G401 (cell line): ENCODE measurements at regions not wholly inside any gene's neighbourhood (a gene's known extent, or its start where the extent isn't known, plus 50 kb on each side); places are given as distances from the start of the nearest gene placed in this dataset.
"Not testable (repeated sequence)": the region's sequence is repeated elsewhere in the genome, so short reads cannot be mapped to it uniquely, and the experiment has no call there.

Experiments used
- DNase-seq: peaks from one replicate; pipeline ENCODE4 v3.0.0-alpha.2; 2015; ENCODE audit warnings: low spot score
- in situ Hi-C: cut with HindIII; loops from 2 replicates; pipeline ENCODE4 v1.10.0; 2016; ENCODE audit warnings: low sequenced_read_pairs, mixed read lengths

DNA sequence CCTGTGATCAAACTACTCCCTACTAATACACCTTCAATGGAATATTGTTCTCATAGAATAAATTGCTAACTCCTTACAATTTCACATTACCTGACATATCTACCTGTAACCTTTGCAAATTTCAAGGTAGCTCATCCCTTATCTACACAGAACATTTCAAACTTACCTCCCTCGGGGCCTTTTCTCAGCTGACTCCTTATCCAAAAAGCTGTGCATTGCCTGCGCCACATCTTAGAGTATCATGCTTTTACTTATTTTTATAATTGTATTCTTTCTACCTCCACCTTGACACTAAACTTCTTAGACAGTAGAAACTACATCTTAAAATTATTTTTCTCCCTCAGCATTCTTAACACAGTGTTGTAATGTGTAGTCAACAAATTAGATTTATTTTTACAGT lies 198.5 kb downstream of the FBXO8 start:
- DNase-seq, result no peak
- in situ Hi-C loops, result no loop called here

GRCh38 chr4:174084542-174084941 lies 198.9 kb downstream of the FBXO8 start:
- no peak for DNase-seq
- in situ Hi-C loops, result no loop called here

- in situ Hi-C loops, result no loop called here
- DNase-seq, result no peak
These were observed 203.1 kb downstream of the FBXO8 start for GRCh38 chr4:174080361-174080760.

- no peak for DNase-seq
- in situ Hi-C loops, result no loop called here
These were observed 211.9 kb downstream of the FBXO8 start for GRCh38 chr4:174071595-174071994.

DNA sequence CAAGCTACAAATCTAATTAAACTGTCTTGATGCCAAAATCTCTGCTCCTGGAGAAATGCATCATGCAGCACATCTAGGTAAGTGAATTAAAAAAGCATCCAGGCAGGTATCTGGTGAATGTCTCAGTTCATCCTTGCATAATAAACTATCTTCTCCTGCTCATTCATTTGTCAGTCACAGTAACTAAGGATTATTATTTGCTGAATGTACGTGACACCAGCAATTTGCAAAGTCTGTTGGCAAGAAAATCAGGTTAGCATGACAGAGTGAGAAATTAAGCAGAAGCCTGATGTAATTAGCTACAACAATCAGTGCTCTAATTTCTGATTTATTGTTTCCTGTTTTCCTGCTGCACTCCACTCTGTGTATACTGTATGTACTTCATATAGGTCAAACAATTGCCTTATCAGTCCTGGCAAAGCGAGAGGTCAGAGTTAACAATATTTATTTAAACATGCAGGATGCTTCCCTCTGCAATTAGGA lies 213.6 kb downstream of the FBXO8 start:
- DNase-seq, result peak; percentile 1
- in situ Hi-C loops, result no loop called here

GRCh38 chr4:174066611-174067205 lies 216.8 kb downstream of the FBXO8 start:
- no peak for DNase-seq
- in situ Hi-C loops, result no loop called here

DNA sequence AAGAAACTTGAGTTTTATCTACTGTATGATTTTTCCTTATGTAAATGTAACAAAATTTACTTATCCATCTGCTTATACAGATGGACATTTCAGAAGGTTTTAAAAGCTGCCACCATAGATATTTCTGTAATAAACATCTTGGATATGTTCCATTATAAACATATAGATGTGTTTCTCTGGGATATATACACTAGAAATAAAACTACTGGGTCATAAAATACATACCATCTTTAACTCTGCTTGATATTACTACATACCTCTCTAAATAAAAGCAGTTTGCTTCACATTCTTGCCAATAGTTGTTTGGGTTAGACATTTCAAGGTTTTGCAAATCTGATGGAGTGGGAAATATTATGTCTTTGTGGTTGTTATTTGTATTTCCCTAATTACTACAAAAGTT lies 220.6 kb downstream of the FBXO8 start:
- in situ Hi-C loops, result no loop called here
- DNase-seq, result no peak

- DNase-seq, result no peak
- in situ Hi-C loops, result no loop called here
These were observed 222.4 kb downstream of the FBXO8 start for GRCh38 chr4:174061026-174061425.

GRCh38 chr4:174058846-174059245 lies 224.6 kb downstream of the FBXO8 start:
- no peak for DNase-seq
- in situ Hi-C loops, result no loop called here

- DNase-seq, result no peak
- in situ Hi-C loops, result no loop called here
These were observed 226.5 kb downstream of the FBXO8 start for GRCh38 chr4:174056959-174057358.

GRCh38 chr4:174055344-174055743 lies 228.1 kb downstream of the FBXO8 start:
- in situ Hi-C loops, result no loop called here
- DNase-seq, result no peak

DNA sequence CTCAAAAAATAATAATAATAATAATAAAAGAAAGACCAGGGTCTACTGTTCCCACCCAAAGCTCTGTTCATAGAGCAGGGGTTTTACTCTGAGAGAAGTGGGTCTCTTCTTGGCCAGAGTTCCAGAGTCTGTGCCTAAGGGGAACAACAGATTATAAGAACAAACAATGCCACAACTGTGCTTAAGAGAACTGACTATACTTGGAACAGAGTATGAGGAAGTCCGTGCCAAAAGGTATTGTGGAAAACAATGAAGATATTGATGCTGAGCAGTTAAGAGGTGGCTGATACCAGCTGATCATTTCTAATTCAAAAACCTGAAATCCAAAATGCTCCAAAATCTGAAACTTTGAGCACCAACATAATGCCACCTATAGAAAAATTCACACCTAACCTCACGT lies 229.6 kb downstream of the FBXO8 start:
- DNase-seq, result no peak
- in situ Hi-C loops, result no loop called here

DNA sequence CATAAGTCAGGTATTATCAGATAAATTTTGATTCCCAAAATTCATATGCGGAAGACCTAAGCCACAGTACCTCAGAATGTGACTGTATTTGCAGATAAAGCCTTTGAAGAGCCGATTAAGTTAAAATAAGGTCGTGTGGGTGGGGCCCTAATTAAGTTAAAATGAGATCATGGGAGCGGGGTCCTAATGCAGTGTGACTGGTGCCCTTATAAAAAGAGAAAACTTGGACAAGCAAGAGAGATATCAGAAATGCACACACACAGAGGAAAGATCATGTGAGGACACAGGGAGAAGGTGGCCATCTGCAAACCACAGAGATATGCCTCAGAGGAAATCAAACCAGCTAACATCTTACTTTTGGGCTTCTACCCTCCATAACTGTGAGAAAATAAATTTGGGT lies 236.1 kb downstream of the FBXO8 start:
- DNase-seq, result peak; percentile 2
- in situ Hi-C loops, result no loop called here

DNA sequence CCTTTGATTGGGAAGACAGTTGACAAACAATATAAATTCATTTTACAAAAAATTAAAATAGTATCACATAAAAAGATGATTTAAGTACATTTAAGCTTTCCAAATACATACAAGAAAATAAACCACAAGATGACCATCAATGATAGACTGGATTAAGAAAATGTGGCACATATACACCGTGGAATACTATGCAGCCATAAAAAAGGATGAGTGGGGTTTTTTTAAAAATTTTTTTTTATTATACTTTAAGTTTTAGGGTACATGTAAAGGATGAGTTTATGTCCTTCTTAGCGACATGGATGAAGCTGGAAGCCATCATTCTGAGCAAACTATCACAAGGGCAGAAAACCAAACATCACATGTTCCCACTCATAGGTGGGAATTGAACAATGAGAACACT lies 237.6 kb downstream of the FBXO8 start:
- DNase-seq, in situ Hi-C loops: not testable (repeated sequence)

DNA sequence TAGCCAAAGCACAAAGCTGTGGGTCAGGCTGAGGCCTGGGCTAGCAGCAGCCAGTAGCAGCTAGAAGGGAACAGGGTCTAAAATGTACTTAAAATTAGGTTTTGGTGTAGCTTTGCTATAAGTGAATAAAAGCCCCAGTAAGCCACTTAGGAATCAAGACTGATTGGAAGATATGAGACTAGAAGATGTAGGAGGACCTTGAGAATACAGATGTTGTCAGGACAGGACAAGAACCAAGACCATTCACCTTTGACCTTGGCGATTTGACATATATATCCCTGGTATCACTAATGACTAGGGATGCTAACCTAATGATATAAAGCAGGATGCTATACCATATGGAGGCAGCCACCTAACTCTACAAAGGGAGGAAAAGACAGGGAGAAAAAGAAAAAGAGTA lies 238.1 kb downstream of the FBXO8 start:
- DNase-seq, result no peak
- in situ Hi-C loops, result no loop called here

GRCh38 chr4:174041555-174042105 lies 241.8 kb downstream of the FBXO8 start:
- in situ Hi-C loops, result no loop called here
- DNase-seq, result no peak

DNA sequence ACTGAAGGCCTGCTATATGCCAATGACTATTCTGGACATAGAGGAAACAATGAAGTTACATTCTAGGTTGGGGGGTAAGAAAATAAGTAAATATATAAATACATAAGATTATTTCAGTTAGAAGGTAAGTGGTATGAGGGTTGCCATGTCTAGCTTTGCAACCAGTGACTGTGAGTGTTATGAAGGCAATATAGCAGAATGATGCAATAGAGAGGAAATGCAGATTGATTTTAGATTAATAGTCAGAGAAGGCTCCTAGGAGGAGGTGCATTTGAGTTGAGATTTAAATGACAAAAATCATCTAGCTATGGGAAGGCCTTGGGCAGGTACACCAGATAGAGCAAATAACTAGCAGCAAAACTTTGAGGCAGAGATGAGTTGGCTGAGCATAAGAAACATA lies 243.2 kb downstream of the FBXO8 start:
- no peak for DNase-seq
- in situ Hi-C loops, result no loop called here

DNA sequence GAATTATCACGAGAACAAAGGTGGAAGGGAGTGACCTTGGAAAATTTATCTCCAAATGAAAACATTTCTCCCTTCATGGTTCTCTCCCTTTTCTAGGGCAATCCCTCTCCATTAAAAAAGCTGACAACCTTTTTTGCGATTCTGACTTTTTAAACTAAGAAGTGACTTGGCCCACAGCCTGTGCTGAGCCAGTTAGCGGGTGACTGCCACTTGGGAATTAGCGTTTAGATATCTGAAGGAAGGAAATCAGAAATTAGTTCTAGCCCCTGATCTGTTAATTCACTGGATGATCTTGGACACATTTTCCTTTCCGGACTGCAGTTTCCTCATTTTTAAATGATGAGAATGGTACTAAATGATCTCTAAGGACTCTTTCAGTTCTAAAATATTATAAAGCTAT lies 245.0 kb downstream of the FBXO8 start:
- in situ Hi-C loops, result no loop called here
- DNase-seq, result no peak

GRCh38 chr4:174037631-174038030 lies 245.8 kb downstream of the FBXO8 start:
- in situ Hi-C loops, result no loop called here
- no peak for DNase-seq

- no peak for DNase-seq
- in situ Hi-C loops, result no loop called here
These were observed 246.4 kb downstream of the FBXO8 start for GRCh38 chr4:174037049-174037448.

- in situ Hi-C loops, result no loop called here
- no peak for DNase-seq
These were observed 246.9 kb downstream of the FBXO8 start for GRCh38 chr4:174036576-174036975.
